ENCODE measurements at regions not wholly inside any gene's neighbourhood (a gene's known extent, or its start where the extent isn't known, plus 50 kb on each side); places are given as distances from the start of the nearest gene placed in this dataset.

- TF ChIP-seq CTCF (conservative IDR thresholded peaks at IDR 0.05; ENCODE audit: low read depth in 2 of 2) (peak; percentile 86 to 87), NANOG (IDR thresholded peaks at IDR 0.05; ENCODE audit: borderline replicate concordance) (no peak)
Observed at GRCh38 chr12:108457006-108457733, 57.9 kb upstream of the FICD start (continued).

DNA sequence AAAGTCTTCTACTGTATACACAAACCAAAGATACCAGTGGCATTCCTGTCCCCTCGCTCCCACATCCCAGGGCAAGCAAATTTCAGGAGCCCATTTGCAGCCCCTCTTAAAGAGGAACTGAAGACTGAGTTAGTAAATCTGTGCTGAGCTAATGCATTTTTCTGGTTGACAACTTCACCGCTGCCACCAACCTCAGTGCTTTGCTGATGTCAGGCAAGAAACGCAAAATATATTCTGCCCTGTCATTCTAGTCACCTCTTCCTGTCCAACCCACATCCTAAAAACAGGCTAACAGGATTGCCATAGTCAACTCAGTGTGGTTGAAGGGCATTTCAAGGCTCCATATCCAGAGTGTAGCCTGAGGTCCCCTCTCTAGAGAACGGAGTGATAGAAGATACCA, 59.4 kb upstream of the FICD start:
- H3K4me1 Mint-ChIP-seq, result peaks cover 16% of the 10 kb centered on the region
- Histone ChIP-seq H3K4me3 (no peak overlapping the region), H3K4me2 (no peak overlapping the region), H3K9me2 (ENCODE audit: insufficient read depth) (peaks cover 4% of the 10 kb centered on the region), H2AFZ (peak overlapping the region; percentile 43; the same call in 1 of the 2 replicates), H3F3A (replicated peaks; ENCODE audit: low read depth) (no peaks in the 10 kb centered on the region), H4K20me1 (replicated peaks; ENCODE audit: insufficient read depth) (no peaks in the 10 kb centered on the region), H3K27ac (ENCODE audit: low read depth) (no peak overlapping the region), H3K27me3 (ENCODE audit: insufficient read depth) (no peaks in the 10 kb centered on the region), H3K79me2 (replicated peaks; ENCODE audit: insufficient read depth) (no peaks in the 10 kb centered on the region), H3K36me3 (ENCODE audit: insufficient read depth) (no peaks in the 10 kb centered on the region), H3K4me1 (ENCODE audit: insufficient read depth) (peaks cover 9% of the 10 kb centered on the region; the same call in 1 of the 2 replicates)
- no peak for ATAC-seq
- H3K27me3 Mint-ChIP-seq (ENCODE audit: insufficient read depth, low read depth, poor library complexity), result no peaks in the 10 kb centered on the region
- peaks cover 3% of the 10 kb centered on the region for H3K36me3 Mint-ChIP-seq (ENCODE audit: low read depth)
- no peak overlapping the region for H3K27ac Mint-ChIP-seq
- no peak overlapping the region for H3K4me3 Mint-ChIP-seq
- H3K9me3 Mint-ChIP-seq, result peaks cover 4% of the 10 kb centered on the region; the same call in 1 of the 3 replicates
- DNase-seq (ENCODE audit: low spot score), result no peak
- TF ChIP-seq NANOG (IDR thresholded peaks at IDR 0.05; ENCODE audit: borderline replicate concordance) (no peak), EZH2 (IDR thresholded peaks at IDR 0.05; ENCODE audit: low read depth, unreplicated experiment) (no peak), STAT1 (IDR thresholded peaks at IDR 0.05; ENCODE audit: unreplicated experiment) (no peak), ZNF331 (CRISPR knock-in tag; IDR thresholded peaks at IDR 0.05; ENCODE audit: low read depth) (no peak), EZH2phosphoT487 (IDR thresholded peaks at IDR 0.05; ENCODE audit: unreplicated experiment) (no peak), ZNF114 (CRISPR knock-in tag; IDR thresholded peaks at IDR 0.05) (no peak), JUNB (IDR thresholded peaks at IDR 0.05; ENCODE audit: unreplicated experiment) (no peak)
- TF ChIP-seq, protein P1, sequence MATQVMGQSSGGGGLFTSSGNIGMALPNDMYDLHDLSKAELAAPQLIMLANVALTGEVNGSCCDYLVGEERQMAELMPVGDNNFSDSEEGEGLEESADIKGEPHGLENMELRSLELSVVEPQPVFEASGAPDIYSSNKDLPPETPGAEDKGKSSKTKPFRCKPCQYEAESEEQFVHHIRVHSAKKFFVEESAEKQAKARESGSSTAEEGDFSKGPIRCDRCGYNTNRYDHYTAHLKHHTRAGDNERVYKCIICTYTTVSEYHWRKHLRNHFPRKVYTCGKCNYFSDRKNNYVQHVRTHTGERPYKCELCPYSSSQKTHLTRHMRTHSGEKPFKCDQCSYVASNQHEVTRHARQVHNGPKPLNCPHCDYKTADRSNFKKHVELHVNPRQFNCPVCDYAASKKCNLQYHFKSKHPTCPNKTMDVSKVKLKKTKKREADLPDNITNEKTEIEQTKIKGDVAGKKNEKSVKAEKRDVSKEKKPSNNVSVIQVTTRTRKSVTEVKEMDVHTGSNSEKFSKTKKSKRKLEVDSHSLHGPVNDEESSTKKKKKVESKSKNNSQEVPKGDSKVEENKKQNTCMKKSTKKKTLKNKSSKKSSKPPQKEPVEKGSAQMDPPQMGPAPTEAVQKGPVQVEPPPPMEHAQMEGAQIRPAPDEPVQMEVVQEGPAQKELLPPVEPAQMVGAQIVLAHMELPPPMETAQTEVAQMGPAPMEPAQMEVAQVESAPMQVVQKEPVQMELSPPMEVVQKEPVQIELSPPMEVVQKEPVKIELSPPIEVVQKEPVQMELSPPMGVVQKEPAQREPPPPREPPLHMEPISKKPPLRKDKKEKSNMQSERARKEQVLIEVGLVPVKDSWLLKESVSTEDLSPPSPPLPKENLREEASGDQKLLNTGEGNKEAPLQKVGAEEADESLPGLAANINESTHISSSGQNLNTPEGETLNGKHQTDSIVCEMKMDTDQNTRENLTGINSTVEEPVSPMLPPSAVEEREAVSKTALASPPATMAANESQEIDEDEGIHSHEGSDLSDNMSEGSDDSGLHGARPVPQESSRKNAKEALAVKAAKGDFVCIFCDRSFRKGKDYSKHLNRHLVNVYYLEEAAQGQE (IDR thresholded peaks at IDR 0.05; ENCODE audit: unreplicated experiment), result no peak
- TF ChIP-seq, protein P2, sequence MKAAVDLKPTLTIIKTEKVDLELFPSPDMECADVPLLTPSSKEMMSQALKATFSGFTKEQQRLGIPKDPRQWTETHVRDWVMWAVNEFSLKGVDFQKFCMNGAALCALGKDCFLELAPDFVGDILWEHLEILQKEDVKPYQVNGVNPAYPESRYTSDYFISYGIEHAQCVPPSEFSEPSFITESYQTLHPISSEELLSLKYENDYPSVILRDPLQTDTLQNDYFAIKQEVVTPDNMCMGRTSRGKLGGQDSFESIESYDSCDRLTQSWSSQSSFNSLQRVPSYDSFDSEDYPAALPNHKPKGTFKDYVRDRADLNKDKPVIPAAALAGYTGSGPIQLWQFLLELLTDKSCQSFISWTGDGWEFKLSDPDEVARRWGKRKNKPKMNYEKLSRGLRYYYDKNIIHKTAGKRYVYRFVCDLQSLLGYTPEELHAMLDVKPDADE (IDR thresholded peaks at IDR 0.05), result no peak
- TF ChIP-seq, protein P3, sequence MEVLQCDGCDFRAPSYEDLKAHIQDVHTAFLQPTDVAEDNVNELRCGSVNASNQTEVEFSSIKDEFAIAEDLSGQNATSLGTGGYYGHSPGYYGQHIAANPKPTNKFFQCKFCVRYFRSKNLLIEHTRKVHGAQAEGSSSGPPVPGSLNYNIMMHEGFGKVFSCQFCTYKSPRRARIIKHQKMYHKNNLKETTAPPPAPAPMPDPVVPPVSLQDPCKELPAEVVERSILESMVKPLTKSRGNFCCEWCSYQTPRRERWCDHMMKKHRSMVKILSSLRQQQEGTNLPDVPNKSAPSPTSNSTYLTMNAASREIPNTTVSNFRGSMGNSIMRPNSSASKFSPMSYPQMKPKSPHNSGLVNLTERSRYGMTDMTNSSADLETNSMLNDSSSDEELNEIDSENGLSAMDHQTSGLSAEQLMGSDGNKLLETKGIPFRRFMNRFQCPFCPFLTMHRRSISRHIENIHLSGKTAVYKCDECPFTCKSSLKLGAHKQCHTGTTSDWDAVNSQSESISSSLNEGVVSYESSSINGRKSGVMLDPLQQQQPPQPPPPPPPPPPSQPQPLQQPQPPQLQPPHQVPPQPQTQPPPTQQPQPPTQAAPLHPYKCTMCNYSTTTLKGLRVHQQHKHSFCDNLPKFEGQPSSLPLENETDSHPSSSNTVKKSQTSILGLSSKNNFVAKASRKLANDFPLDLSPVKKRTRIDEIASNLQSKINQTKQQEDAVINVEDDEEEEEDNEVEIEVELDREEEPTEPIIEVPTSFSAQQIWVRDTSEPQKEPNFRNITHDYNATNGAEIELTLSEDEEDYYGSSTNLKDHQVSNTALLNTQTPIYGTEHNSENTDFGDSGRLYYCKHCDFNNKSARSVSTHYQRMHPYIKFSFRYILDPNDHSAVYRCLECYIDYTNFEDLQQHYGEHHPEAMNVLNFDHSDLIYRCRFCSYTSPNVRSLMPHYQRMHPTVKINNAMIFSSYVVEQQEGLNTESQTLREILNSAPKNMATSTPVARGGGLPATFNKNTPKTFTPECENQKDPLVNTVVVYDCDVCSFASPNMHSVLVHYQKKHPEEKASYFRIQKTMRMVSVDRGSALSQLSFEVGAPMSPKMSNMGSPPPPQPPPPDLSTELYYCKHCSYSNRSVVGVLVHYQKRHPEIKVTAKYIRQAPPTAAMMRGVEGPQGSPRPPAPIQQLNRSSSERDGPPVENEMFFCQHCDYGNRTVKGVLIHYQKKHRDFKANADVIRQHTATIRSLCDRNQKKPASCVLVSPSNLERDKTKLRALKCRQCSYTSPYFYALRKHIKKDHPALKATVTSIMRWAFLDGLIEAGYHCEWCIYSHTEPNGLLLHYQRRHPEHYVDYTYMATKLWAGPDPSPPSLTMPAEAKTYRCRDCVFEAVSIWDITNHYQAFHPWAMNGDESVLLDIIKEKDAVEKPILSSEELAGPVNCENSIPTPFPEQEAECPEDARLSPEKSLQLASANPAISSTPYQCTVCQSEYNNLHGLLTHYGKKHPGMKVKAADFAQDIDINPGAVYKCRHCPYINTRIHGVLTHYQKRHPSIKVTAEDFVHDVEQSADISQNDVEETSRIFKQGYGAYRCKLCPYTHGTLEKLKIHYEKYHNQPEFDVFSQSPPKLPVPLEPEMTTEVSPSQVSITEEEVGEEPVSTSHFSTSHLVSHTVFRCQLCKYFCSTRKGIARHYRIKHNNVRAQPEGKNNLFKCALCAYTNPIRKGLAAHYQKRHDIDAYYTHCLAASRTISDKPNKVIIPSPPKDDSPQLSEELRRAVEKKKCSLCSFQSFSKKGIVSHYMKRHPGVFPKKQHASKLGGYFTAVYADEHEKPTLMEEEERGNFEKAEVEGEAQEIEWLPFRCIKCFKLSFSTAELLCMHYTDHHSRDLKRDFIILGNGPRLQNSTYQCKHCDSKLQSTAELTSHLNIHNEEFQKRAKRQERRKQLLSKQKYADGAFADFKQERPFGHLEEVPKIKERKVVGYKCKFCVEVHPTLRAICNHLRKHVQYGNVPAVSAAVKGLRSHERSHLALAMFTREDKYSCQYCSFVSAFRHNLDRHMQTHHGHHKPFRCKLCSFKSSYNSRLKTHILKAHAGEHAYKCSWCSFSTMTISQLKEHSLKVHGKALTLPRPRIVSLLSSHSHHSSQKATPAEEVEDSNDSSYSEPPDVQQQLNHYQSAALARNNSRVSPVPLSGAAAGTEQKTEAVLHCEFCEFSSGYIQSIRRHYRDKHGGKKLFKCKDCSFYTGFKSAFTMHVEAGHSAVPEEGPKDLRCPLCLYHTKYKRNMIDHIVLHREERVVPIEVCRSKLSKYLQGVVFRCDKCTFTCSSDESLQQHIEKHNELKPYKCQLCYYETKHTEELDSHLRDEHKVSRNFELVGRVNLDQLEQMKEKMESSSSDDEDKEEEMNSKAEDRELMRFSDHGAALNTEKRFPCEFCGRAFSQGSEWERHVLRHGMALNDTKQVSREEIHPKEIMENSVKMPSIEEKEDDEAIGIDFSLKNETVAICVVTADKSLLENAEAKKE (CRISPR knock-in tag; IDR thresholded peaks at IDR 0.05), result no peak

Measured in GM23338 (cell line).